Occipital lobe (tissue), 1 donor: ENCODE measurements at regions not wholly inside any gene's neighbourhood (a gene's known extent, or its start where the extent isn't known, plus 50 kb on each side); places are given as distances from the start of the nearest gene placed in this dataset.

Experiments
- DNase-seq: peaks from one replicate; lab custom pipeline; 2025; lab: John Stamatoyannopoulos, UW

GRCh38 chr18:56224669-56225561, 413.5 kb downstream of the TXNL1 start:
- DNase-seq: no peak

- no peak for DNase-seq
Measured at GRCh38 chr18:56221195-56222065, 417.0 kb downstream of the TXNL1 start.

GRCh38 chr18:56217406-56217805, 421.0 kb downstream of the TXNL1 start:
- DNase-seq: no peak

- DNase-seq: no peak
Measured at GRCh38 chr18:56214706-56215105, 423.7 kb downstream of the TXNL1 start.

GRCh38 chr18:56210520-56210919, 427.9 kb downstream of the TXNL1 start:
- no peak for DNase-seq

GRCh38 chr18:56207989-56208388, 430.4 kb downstream of the TXNL1 start:
- no peak for DNase-seq

- no peak for DNase-seq
Measured at GRCh38 chr18:56204052-56204451, 434.3 kb downstream of the TXNL1 start.

GRCh38 chr18:56202678-56203077, 435.7 kb downstream of the TXNL1 start:
- no peak for DNase-seq

- no peak for DNase-seq
Measured at GRCh38 chr18:56200381-56200911, 437.9 kb downstream of the TXNL1 start.

- no peak for DNase-seq
Measured at GRCh38 chr18:56199580-56200330, 438.6 kb downstream of the TXNL1 start.

- no peak for DNase-seq
Measured at GRCh38 chr18:56197241-56197859, 441.0 kb downstream of the TXNL1 start.

- no peak for DNase-seq
Measured at GRCh38 chr18:56196495-56197225, 441.7 kb downstream of the TXNL1 start.

GRCh38 chr18:56191334-56191733, 447.1 kb downstream of the TXNL1 start:
- DNase-seq: no peak

- DNase-seq: no peak
Measured at GRCh38 chr18:56189615-56190014, 448.8 kb downstream of the TXNL1 start.

GRCh38 chr18:56188529-56189275, 449.7 kb downstream of the TXNL1 start:
- no peak for DNase-seq

- no peak for DNase-seq
Measured at GRCh38 chr18:56186319-56186718, 452.1 kb downstream of the TXNL1 start.

- no peak for DNase-seq
Measured at GRCh38 chr18:56185126-56185525, 453.3 kb downstream of the TXNL1 start.

- no peak for DNase-seq
Measured at GRCh38 chr18:56176751-56177150, 461.6 kb downstream of the TXNL1 start.

- no peak for DNase-seq
Measured at GRCh38 chr18:56175330-56176001, 462.9 kb downstream of the TXNL1 start.
